ENCODE measurements at regions not wholly inside any gene's neighbourhood (a gene's known extent, or its start where the extent isn't known, plus 50 kb on each side); places are given as distances from the start of the nearest gene placed in this dataset.
"Not testable (repeated sequence)": the region's sequence is repeated elsewhere in the genome, so short reads cannot be mapped to it uniquely, and the experiment has no call there.

DNA sequence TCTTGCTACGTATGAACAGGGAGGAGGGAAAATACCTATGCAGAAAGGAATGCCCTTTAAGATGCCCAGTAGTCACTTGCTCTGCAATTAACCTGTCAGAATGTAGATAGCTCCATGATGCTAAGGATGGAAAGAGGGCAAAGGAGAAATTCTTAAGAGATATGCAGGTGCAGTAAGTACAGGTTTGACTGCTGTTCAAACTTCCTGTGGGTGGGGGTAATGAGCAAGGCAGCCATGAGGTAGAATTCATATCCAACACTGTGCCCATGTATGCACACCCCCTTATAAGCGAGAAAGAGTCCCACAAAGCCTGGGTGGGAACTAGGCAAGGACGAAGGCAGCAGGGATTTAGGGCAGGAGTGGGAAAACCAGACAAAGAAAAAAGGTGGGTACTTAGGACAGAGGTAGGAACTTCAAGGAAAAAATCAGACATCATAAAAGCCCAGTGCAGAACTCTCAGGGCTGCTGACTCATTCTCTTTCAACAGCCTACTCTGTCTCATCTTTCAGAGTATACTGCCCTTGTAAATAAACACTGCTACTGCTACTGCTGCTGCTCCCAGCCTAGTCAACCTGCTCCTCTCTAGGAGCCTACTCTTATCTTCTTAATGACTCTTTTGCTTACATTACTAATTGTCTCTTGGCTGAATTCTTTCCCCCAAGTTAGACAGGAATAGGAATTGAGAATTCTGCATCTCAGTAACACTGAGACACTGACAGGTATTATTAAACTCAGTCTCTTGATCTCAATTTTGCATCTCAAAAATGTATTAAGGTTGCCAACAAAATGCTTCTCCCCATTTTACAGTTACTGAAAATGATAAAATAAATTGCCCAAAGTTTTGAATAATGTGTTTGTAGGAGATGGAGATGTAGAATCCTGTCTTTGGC is 189.0 kb downstream of the PTH2R start:
- Histone ChIP-seq H3K4me1 (no peaks in the 10 kb centered on the region), H3K27ac (no peak overlapping the region), H3K27me3 (no peaks in the 10 kb centered on the region), H3K9me3 (no peaks in the 10 kb centered on the region), H3K4me3 (no peak overlapping the region), H3K36me3 (ENCODE audit: low read depth, missing control alignments) (no peaks in the 10 kb centered on the region)
- no peak for TF ChIP-seq POLR2A (IDR thresholded peaks at IDR 0.05)
- TF ChIP-seq, protein P1, sequence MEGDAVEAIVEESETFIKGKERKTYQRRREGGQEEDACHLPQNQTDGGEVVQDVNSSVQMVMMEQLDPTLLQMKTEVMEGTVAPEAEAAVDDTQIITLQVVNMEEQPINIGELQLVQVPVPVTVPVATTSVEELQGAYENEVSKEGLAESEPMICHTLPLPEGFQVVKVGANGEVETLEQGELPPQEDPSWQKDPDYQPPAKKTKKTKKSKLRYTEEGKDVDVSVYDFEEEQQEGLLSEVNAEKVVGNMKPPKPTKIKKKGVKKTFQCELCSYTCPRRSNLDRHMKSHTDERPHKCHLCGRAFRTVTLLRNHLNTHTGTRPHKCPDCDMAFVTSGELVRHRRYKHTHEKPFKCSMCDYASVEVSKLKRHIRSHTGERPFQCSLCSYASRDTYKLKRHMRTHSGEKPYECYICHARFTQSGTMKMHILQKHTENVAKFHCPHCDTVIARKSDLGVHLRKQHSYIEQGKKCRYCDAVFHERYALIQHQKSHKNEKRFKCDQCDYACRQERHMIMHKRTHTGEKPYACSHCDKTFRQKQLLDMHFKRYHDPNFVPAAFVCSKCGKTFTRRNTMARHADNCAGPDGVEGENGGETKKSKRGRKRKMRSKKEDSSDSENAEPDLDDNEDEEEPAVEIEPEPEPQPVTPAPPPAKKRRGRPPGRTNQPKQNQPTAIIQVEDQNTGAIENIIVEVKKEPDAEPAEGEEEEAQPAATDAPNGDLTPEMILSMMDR (IDR thresholded peaks at IDR 0.05) = no peak
- DNase-seq = no peak
- intact Hi-C loops (cut with DNase I; ENCODE audit: low total_unique reads) = no loop called here
- WGBS, 2 donors = 79 to 86% methylated on average over 3 of the region's 3 CpGs

DNA sequence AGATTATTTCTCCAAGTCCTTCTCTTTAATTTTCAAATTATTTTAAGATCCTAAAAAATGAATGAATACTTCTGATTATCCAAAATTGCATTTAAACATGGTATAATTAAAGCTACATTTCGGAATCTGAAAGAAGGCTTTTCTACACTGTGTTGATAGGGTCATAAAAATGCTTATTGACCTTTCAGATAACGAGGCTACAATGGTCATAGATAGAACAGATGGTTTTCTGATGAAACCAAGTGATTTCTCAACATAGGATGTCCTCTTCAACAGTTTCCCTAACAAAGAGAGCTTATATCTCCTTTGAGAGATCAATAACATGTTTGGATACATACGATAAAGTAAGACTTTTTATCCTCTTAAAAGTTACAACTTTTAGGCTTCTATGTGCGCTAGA is 201.1 kb downstream of the PTH2R start:
- no peak overlapping the region for H3K4me3 ChIP-seq
- no peaks in the 10 kb centered on the region for H3K36me3 ChIP-seq (ENCODE audit: low read depth, missing control alignments)
- TF ChIP-seq, protein P1 (IDR thresholded peaks at IDR 0.05) = no peak
- no peak for TF ChIP-seq POLR2A (IDR thresholded peaks at IDR 0.05)
- intact Hi-C loops (cut with DNase I; ENCODE audit: low total_unique reads) = no loop called here
- WGBS, 2 donors = 68 to 87% methylated on average over 4 of the region's 4 CpGs
- no peak for DNase-seq
- no peaks in the 10 kb centered on the region for H3K27me3 ChIP-seq
- H3K4me1 ChIP-seq = no peaks in the 10 kb centered on the region
- H3K9me3 ChIP-seq = no peaks in the 10 kb centered on the region
- no peak overlapping the region for H3K27ac ChIP-seq

DNA sequence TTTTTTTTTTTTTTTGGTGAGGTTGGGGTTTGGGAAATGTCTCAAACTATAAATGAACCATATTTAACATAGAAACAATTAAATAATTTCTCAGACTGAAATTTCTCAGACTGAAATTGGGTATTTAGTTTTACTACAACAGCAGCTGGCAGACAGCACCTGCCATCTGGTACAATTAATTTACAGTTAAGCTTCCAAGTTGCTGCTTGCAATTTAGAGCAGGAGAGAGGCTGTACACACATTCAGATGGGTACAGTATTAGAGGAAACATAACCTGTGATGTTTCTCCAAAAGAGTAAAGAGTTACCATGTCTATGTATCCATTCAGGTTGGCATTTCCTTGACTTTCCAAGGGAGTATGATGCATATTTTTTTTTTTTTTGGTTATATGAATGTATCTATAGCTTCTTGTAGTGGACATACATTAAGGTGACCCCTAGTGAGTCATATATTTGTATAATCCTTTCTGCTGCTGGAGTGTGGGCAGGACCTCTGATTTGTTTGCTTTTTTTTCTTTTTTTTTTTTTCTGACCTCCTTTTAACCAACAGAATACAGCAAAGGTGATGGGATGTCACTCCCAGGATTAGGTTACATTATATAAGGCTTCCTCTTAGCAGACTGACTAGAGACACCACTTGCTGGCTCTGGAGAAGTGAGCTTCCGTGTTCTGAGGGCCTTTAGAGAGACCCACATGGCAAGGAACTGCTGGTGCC is 201.7 kb downstream of the PTH2R start:
- DNase-seq = no peak
- H3K4me1 ChIP-seq = no peaks in the 10 kb centered on the region
- no peaks in the 10 kb centered on the region for H3K36me3 ChIP-seq (ENCODE audit: low read depth, missing control alignments)
- no peaks in the 10 kb centered on the region for H3K27me3 ChIP-seq
- 78 to 94% methylated on average over 1 of the region's 1 CpG for WGBS, 2 donors
- H3K27ac ChIP-seq = no peak overlapping the region
- H3K9me3 ChIP-seq = no peaks in the 10 kb centered on the region
- H3K4me3 ChIP-seq = no peak overlapping the region
- intact Hi-C loops (cut with DNase I; ENCODE audit: low total_unique reads) = no loop called here
- no peak for TF ChIP-seq POLR2A (IDR thresholded peaks at IDR 0.05)

DNA sequence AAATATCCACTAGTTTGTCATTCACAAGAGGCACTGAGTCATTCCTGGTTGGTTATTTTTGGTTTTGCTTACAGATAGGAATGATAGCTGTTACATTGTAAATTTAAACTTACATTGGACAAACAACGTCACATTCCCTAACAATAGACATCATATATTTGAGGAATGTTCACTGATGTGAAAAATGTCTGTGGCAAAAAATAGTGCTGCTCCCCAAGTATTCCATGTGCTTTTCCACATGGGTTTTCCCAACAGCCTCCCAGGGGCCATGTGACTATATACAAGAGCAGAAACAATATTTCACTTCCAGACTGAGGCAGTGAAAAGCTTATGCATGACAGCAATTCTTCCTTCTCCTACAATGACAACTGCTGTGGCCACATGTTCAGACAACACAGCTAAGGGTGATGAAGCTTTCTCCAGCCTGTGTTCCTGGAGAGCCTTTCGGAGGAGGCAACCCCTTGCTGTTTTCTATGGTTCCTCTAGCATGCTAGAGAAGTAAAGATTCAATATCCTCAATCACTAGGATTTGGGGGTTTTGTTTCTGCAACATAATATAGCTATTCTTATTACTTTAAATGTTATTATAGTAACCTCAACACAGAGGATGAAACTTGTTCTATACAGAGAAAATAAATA is 202.7 kb downstream of the PTH2R start:
- H3K4me1 ChIP-seq = no peaks in the 10 kb centered on the region
- 65 to 71% methylated on average over 2 of the region's 2 CpGs for WGBS, 2 donors

DNA sequence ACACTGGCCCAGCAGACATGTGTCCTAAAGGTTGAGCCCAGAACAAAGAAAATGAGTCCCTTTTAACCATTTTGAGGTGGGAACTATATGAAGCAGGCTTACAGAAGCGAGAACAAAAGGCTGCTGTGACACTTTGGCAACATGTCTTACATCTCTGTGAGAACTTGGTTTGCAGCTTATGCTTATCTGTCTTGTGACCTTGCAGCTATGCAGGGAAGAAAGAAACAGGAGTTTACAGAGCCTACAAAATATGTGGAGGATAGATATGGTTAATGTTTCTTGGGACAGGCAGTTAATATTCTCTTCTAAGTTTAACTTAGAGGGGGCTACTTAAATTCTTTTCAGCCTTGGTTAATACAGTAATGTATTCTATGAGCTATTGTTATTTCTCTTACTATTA is 209.1 kb downstream of the PTH2R start:
- intact Hi-C loops (cut with DNase I; ENCODE audit: low total_unique reads); H3K4me1 ChIP-seq; H3K9me3 ChIP-seq; H3K4me3 ChIP-seq; H3K36me3 ChIP-seq (ENCODE audit: low read depth, missing control alignments); H3K27me3 ChIP-seq: not testable (repeated sequence)
- WGBS, 2 donors = 41 to 56% methylated on average over 1 of the region's 1 CpG
- DNase-seq = peak; percentile 55
- peak overlapping the region; percentile 74 to 75 for H3K27ac ChIP-seq

More for the DNA sequence above, 202.7 kb downstream of the PTH2R start:
- H3K36me3 ChIP-seq (ENCODE audit: low read depth, missing control alignments) = no peaks in the 10 kb centered on the region
- intact Hi-C loops (cut with DNase I; ENCODE audit: low total_unique reads) = no loop called here
- TF ChIP-seq, protein P1 (IDR thresholded peaks at IDR 0.05) = no peak
- no peak for TF ChIP-seq POLR2A (IDR thresholded peaks at IDR 0.05)
- DNase-seq = no peak
- H3K9me3 ChIP-seq = no peaks in the 10 kb centered on the region
- H3K27ac ChIP-seq = no peak overlapping the region
- H3K27me3 ChIP-seq = no peaks in the 10 kb centered on the region
- H3K4me3 ChIP-seq = no peak overlapping the region
